ENCODE measurements at regions not wholly inside any gene's neighbourhood (a gene's known extent, or its start where the extent isn't known, plus 50 kb on each side); places are given as distances from the start of the nearest gene placed in this dataset.

GRCh38 chr14:84085493-84085892 lies 1444.5 kb upstream of the FLRT2 start:
- Histone ChIP-seq H3K27ac (no peak overlapping the region), H3K9me3 (no peaks in the 10 kb centered on the region), H3K36me3 (no peaks in the 10 kb centered on the region), H3K4me3 (no peak overlapping the region), H3K27me3 (no peaks in the 10 kb centered on the region), H3K4me1 (no peaks in the 10 kb centered on the region)
- intact Hi-C loops (cut with DNase I): no loop called here
- DNase-seq (no peak), ATAC-seq (no peak)
- TF ChIP-seq POLR2A (IDR thresholded peaks at IDR 0.05): no peak
- TF ChIP-seq, protein P1, sequence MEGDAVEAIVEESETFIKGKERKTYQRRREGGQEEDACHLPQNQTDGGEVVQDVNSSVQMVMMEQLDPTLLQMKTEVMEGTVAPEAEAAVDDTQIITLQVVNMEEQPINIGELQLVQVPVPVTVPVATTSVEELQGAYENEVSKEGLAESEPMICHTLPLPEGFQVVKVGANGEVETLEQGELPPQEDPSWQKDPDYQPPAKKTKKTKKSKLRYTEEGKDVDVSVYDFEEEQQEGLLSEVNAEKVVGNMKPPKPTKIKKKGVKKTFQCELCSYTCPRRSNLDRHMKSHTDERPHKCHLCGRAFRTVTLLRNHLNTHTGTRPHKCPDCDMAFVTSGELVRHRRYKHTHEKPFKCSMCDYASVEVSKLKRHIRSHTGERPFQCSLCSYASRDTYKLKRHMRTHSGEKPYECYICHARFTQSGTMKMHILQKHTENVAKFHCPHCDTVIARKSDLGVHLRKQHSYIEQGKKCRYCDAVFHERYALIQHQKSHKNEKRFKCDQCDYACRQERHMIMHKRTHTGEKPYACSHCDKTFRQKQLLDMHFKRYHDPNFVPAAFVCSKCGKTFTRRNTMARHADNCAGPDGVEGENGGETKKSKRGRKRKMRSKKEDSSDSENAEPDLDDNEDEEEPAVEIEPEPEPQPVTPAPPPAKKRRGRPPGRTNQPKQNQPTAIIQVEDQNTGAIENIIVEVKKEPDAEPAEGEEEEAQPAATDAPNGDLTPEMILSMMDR (IDR thresholded peaks at IDR 0.05): no peak

DNA sequence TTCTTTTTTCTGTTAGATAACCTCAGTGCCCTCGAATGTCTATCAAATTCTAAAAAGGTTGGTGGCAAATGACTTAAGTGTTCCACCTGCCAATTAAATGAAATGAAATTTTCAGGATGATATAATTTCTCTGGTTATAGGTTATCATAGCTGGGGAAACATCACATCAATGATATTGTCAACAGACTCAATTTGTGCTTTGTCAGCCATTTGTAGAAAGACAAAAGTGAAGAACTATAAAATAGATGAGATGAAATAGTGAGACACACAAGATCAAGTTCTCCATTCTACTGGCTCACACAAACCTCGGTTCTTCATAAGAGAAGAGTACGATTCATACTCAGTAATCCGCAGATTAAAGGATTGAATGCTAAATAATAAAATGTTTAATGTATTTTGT lies 1443.2 kb upstream of the FLRT2 start:
- H3K4me1 ChIP-seq: no peaks in the 10 kb centered on the region
- 42% methylated on average over 4 of the region's 4 CpGs for WGBS (ENCODE audit: insufficient coverage, low coverage, low lambda C conversion rate, missing lambda C conversion rate)
- intact Hi-C loops (cut with DNase I): no loop called here
- no peaks in the 10 kb centered on the region for H3K27me3 ChIP-seq
- no peak overlapping the region for H3K4me3 ChIP-seq
- no peak overlapping the region for H3K27ac ChIP-seq
- DNase-seq: no peak
- TF ChIP-seq, protein P1 (IDR thresholded peaks at IDR 0.05): no peak
- no peak for TF ChIP-seq POLR2A (IDR thresholded peaks at IDR 0.05)
- ATAC-seq: no peak
- no peaks in the 10 kb centered on the region for H3K9me3 ChIP-seq
- H3K36me3 ChIP-seq: no peaks in the 10 kb centered on the region

- no peaks in the 10 kb centered on the region for H3K9me3 ChIP-seq
- no peaks in the 10 kb centered on the region for H3K27me3 ChIP-seq
- ATAC-seq (no peak), DNase-seq (no peak)
- 83% methylated on average over 8 of the region's 8 CpGs for WGBS (ENCODE audit: insufficient coverage, low coverage, low lambda C conversion rate, missing lambda C conversion rate)
- H3K36me3 ChIP-seq: no peaks in the 10 kb centered on the region
- intact Hi-C loops (cut with DNase I): no loop called here
- no peaks in the 10 kb centered on the region for H3K4me1 ChIP-seq
- H3K27ac ChIP-seq: no peak overlapping the region
- no peak overlapping the region for H3K4me3 ChIP-seq
- TF ChIP-seq, protein P1 (IDR thresholded peaks at IDR 0.05): no peak
- no peak for TF ChIP-seq POLR2A (IDR thresholded peaks at IDR 0.05)
These were observed 1441.9 kb upstream of the FLRT2 start for GRCh38 chr14:84087986-84088531.

DNA sequence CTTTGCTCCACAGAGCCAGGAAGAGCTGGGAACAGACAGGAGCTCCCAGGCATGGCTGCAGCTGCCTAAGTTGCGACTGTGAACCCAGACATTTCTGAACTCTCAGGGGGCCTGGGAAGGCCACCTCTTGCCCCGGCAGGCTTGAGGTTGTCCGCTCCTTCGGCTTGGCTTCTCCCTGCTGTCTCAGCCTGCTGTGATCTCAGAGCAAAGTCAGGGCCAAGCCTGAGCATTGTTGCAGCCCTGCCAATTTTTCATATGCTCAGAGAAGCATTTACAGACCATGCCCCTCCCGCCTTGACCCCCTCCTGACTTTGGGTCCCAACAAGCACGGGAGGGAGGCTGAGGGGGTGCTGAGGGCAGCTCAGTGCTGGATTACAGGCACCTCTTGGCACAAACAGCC lies 1439.1 kb upstream of the FLRT2 start:
- DNase-seq (no peak), ATAC-seq (peak in 1 of 4 donors; percentile 27)
- no peak overlapping the region for H3K4me3 ChIP-seq
- intact Hi-C loops (cut with DNase I): no loop called here
- H3K27ac ChIP-seq: no peak overlapping the region
- WGBS (ENCODE audit: insufficient coverage, low coverage, low lambda C conversion rate, missing lambda C conversion rate): 73% methylated on average over 2 of the region's 6 CpGs
- TF ChIP-seq POLR2A (IDR thresholded peaks at IDR 0.05): no peak
- TF ChIP-seq, protein P1 (IDR thresholded peaks at IDR 0.05): no peak
- H3K36me3 ChIP-seq: no peaks in the 10 kb centered on the region
- no peaks in the 10 kb centered on the region for H3K9me3 ChIP-seq
- H3K27me3 ChIP-seq: no peaks in the 10 kb centered on the region
- no peaks in the 10 kb centered on the region for H3K4me1 ChIP-seq

DNA sequence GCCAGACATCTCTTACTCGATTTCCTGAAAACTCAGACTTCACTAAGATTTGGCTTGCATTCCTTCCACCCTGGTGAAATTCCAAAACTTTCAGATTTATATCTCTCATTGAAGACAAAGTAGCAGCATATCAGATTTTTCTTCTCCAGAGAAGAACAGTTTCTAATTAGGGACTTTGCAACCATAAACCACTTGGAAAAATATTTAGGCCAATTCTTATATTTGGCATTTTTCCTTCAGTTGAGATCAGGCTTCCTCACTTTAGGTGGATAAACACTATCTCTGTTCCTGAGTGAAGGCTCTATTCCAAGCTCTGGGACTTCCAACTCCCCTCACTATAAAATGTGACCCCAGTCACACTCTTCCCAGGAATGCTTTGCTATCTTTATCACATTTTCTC lies 1434.3 kb upstream of the FLRT2 start:
- no peak for DNase-seq
- intact Hi-C loops (cut with DNase I): no loop called here
- Histone ChIP-seq H3K4me3 (no peak overlapping the region), H3K27ac (no peak overlapping the region), H3K36me3 (no peaks in the 10 kb centered on the region), H3K4me1 (no peaks in the 10 kb centered on the region), H3K27me3 (no peaks in the 10 kb centered on the region), H3K9me3 (no peaks in the 10 kb centered on the region)
- no peak for ATAC-seq
- TF ChIP-seq, protein P1 (IDR thresholded peaks at IDR 0.05): no peak
- TF ChIP-seq POLR2A (IDR thresholded peaks at IDR 0.05): no peak
- WGBS (ENCODE audit: insufficient coverage, low coverage, low lambda C conversion rate, missing lambda C conversion rate): 11% methylated on average over 1 of the region's 1 CpG
